ENCODE measurements at regions not wholly inside any gene's neighbourhood (a gene's known extent, or its start where the extent isn't known, plus 50 kb on each side); places are given as distances from the start of the nearest gene placed in this dataset.

- peaks cover 4% of the 10 kb centered on the region for H3K4me1 Mint-ChIP-seq
- ATAC-seq: peak; percentile 69
- peaks cover 10% of the 10 kb centered on the region for H3K36me3 Mint-ChIP-seq
- peaks cover 12% of the 10 kb centered on the region for H3K27me3 Mint-ChIP-seq
- peaks cover 8% of the 10 kb centered on the region for H3K9me3 Mint-ChIP-seq
- no peak overlapping the region for H3K27ac Mint-ChIP-seq
- peak overlapping the region; percentile 56 for H3K4me3 Mint-ChIP-seq
These were observed 50.7 kb upstream of the PNMA8B start for GRCh38 chr19:46546194-46546896.

- H3K27me3 Mint-ChIP-seq: peaks cover 28% of the 10 kb centered on the region
- H3K4me3 Mint-ChIP-seq: no peak overlapping the region
- peaks cover 15% of the 10 kb centered on the region for H3K9me3 Mint-ChIP-seq
- no peaks in the 10 kb centered on the region for H3K4me1 Mint-ChIP-seq
- no peak for ATAC-seq
- H3K36me3 Mint-ChIP-seq: peaks cover 11% of the 10 kb centered on the region
- no peak overlapping the region for H3K27ac Mint-ChIP-seq
These were observed 50.4 kb upstream of the CALM3 start for GRCh38 chr19:46550684-46551083.

GRCh38 chr19:46551164-46551563 is 50.0 kb upstream of the CALM3 start:
- H3K4me1 Mint-ChIP-seq: no peaks in the 10 kb centered on the region
- ATAC-seq: no peak
- peaks cover 15% of the 10 kb centered on the region for H3K9me3 Mint-ChIP-seq
- H3K36me3 Mint-ChIP-seq: peaks cover 11% of the 10 kb centered on the region
- no peak overlapping the region for H3K27ac Mint-ChIP-seq
- peaks cover 29% of the 10 kb centered on the region for H3K27me3 Mint-ChIP-seq
- H3K4me3 Mint-ChIP-seq: no peak overlapping the region

Measured in stimulated activated memory B cell treated with anti-CD40 and anti-IgM and Interleukin-4, amounts not matched to agents 10 μg/mL and 1 μg/mL and 100 μg/mL, for 72 hours (primary cell).